ENCODE measurements at regions not wholly inside any gene's neighbourhood (a gene's known extent, or its start where the extent isn't known, plus 50 kb on each side); places are given as distances from the start of the nearest gene placed in this dataset.

- TF ChIP-seq REST (IDR thresholded peaks at IDR 0.05; ENCODE audit: unreplicated experiment) (no peak), NANOG (IDR thresholded peaks at IDR 0.05; ENCODE audit: borderline replicate concordance) (no peak), EZH2phosphoT487 (IDR thresholded peaks at IDR 0.05; ENCODE audit: unreplicated experiment) (no peak), STAT1 (IDR thresholded peaks at IDR 0.05; ENCODE audit: unreplicated experiment) (no peak), EZH2 (IDR thresholded peaks at IDR 0.05; ENCODE audit: low read depth, unreplicated experiment) (no peak), POLR2AphosphoS5 (IDR thresholded peaks at IDR 0.05; ENCODE audit: low read depth) (no peak), JUNB (IDR thresholded peaks at IDR 0.05; ENCODE audit: unreplicated experiment) (no peak), CTCF (conservative IDR thresholded peaks at IDR 0.05; ENCODE audit: low read depth in 2 of 2) (no peak)
Measured at GRCh38 chr7:49398746-49399145, 374.7 kb upstream of the VWC2 start (continued).

GRCh38 chr7:49400891-49401550, 372.4 kb upstream of the VWC2 start:
- DNase-seq (ENCODE audit: low spot score), result no peak
- Histone ChIP-seq H3K27ac (ENCODE audit: low read depth) (no peak overlapping the region), H2AFZ (peak overlapping the region; percentile 49; the same call in 1 of the 2 replicates), H3K4me3 (no peak overlapping the region), H3K9me2 (ENCODE audit: insufficient read depth) (no peaks in the 10 kb centered on the region; the same call in 1 of the 2 replicates), H3K27me3 (ENCODE audit: insufficient read depth) (no peaks in the 10 kb centered on the region), H3K36me3 (ENCODE audit: insufficient read depth) (no peaks in the 10 kb centered on the region), H3K4me1 (ENCODE audit: insufficient read depth) (no peaks in the 10 kb centered on the region), H4K20me1 (replicated peaks; ENCODE audit: insufficient read depth) (no peaks in the 10 kb centered on the region), H3F3A (replicated peaks; ENCODE audit: low read depth) (no peaks in the 10 kb centered on the region), H3K4me2 (no peak overlapping the region), H3K79me2 (replicated peaks; ENCODE audit: insufficient read depth) (no peaks in the 10 kb centered on the region)
- Mint-ChIP-seq H3K9me3 (no peaks in the 10 kb centered on the region), H3K4me3 (no peak overlapping the region), H3K27me3 (ENCODE audit: insufficient read depth, low read depth, poor library complexity) (peaks cover 2% of the 10 kb centered on the region), H3K27ac (no peak overlapping the region), H3K4me1 (peaks cover 8% of the 10 kb centered on the region; the same call in 2 of the 3 replicates), H3K36me3 (ENCODE audit: low read depth) (no peaks in the 10 kb centered on the region)
- ATAC-seq, result no peak
- no peak for TF ChIP-seq ETS1 (IDR thresholded peaks at IDR 0.05)
- TF ChIP-seq CTCF (conservative IDR thresholded peaks at IDR 0.05; ENCODE audit: low read depth in 2 of 2), result no peak
- TF ChIP-seq ZNF114 (CRISPR knock-in tag; IDR thresholded peaks at IDR 0.05), result no peak
- TF ChIP-seq REST (IDR thresholded peaks at IDR 0.05; ENCODE audit: unreplicated experiment), result no peak
- TF ChIP-seq STAT1 (IDR thresholded peaks at IDR 0.05; ENCODE audit: unreplicated experiment), result no peak
- no peak for TF ChIP-seq NANOG (IDR thresholded peaks at IDR 0.05; ENCODE audit: borderline replicate concordance)
- no peak for TF ChIP-seq EZH2 (IDR thresholded peaks at IDR 0.05; ENCODE audit: low read depth, unreplicated experiment)
- no peak for TF ChIP-seq EZH2phosphoT487 (IDR thresholded peaks at IDR 0.05; ENCODE audit: unreplicated experiment)
- TF ChIP-seq ZNF331 (CRISPR knock-in tag; IDR thresholded peaks at IDR 0.05; ENCODE audit: low read depth), result no peak
- no peak for TF ChIP-seq POLR2AphosphoS5 (IDR thresholded peaks at IDR 0.05; ENCODE audit: low read depth)

All from GM23338 (cell line).